GM19023 (cell line): ENCODE measurements at regions not wholly inside any gene's neighbourhood (a gene's known extent, or its start where the extent isn't known, plus 50 kb on each side); places are given as distances from the start of the nearest gene placed in this dataset.
"Not testable (repeated sequence)": the region's sequence is repeated elsewhere in the genome, so short reads cannot be mapped to it uniquely, and the experiment has no call there.

Source experiments
- ATAC-seq: cut with Tn5 transposase; IDR thresholded peaks from one replicate; pipeline ENCODE4 v1.9.1; 2021; ENCODE audit warnings: mild to moderate bottlenecking, moderate library complexity; ENCODE audit not compliant: unreplicated experiment

DNA sequence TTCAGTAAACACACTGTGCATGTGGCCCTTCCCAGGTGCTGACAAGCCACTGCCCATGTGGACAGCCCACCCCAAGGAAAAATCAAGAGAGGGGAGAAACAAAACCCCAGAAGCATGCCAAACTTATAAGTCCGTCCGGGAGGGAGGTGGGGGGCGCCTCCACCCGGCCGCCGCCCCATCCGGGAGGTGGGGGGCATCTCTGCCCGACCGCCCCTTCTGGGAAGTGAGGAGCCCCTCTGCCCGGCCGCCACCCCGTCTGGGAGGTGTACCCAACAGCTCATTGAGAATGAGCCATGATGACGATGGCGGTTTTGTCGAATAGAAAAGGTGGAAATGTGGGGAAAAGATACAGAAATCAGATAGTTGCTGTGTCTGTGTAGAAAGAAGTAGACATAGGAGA lies 53.8 kb upstream of the C2CD4B start:
- ATAC-seq, result no peak

DNA sequence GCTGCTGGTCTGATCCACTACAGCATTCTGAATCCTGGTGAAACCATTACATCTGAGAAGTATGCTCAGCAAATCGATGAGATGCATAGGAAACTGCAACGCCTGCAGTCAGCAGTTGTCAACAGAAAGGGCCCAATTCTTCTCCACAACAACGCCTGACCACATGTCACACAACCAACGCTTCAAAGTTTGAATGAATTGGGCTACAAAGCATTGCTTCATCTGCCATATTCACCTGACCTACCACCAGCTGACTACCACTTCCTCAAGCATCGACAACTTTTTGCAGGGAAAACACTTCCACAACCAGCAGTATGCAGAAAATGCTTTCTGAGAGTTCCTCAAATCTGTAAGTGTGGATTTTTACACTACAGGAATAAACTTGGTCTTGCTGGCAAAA lies 54.7 kb upstream of the C2CD4B start:
- ATAC-seq, result no peak

DNA sequence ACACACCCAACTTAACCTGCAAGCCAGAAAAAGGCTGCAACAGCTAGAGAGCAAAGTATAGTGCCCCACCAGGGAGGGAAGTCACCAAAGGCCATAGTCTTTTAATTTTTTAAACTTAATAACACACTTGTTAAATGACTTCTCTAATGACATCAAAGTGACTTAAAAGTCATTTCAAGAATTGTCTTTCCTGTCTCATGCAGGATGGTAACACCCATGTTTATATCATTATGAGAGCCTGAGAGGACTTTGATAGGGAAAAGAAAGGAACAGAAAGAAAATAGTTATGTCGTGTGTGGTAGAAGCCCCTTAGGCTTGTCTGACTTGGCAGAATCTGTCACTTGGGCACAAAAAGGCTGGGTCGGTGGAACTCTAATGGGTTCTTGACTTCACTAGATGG lies 57.9 kb upstream of the C2CD4B start:
- ATAC-seq, result no peak

DNA sequence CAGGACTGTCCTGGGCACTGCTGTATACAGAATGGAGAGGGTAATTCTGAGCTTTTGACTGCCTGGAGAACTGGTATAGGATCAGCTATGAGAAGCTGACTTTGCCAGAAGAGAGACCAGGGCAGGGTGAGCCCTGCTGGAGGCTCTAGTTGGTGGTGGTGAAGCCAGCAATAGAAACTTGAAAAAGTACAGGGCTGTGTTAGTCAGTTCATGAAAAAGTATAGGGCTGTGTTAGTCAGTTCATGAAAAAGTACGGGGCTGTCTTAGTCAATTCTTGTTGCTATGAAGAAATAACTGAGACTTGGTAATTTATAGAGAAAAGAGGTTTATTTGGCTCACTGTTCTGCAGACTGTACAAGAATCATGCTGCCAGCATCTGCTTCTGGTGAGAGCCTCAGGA lies 63.5 kb upstream of the C2CD4B start:
- ATAC-seq, result no peak

DNA sequence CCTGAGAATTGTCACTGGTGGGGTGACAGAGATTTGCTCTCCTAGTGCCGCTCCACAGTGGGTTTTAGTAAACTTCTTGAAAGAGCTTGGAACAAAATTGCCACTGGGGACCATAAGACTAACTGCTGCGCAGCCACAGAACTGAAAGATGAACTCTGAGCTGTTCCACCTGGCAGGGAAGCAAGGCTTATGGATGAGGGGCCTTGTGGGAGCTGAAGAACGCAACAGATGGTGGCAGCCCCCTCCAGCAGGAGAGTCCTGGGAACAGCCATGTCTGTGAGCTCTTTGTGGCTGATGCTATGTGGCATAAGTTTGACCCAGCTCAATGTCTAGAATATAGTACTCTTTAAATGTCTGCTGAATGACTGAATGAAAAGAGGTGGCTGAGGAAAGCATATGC lies 66.8 kb upstream of the C2CD4B start:
- ATAC-seq, result no peak

DNA sequence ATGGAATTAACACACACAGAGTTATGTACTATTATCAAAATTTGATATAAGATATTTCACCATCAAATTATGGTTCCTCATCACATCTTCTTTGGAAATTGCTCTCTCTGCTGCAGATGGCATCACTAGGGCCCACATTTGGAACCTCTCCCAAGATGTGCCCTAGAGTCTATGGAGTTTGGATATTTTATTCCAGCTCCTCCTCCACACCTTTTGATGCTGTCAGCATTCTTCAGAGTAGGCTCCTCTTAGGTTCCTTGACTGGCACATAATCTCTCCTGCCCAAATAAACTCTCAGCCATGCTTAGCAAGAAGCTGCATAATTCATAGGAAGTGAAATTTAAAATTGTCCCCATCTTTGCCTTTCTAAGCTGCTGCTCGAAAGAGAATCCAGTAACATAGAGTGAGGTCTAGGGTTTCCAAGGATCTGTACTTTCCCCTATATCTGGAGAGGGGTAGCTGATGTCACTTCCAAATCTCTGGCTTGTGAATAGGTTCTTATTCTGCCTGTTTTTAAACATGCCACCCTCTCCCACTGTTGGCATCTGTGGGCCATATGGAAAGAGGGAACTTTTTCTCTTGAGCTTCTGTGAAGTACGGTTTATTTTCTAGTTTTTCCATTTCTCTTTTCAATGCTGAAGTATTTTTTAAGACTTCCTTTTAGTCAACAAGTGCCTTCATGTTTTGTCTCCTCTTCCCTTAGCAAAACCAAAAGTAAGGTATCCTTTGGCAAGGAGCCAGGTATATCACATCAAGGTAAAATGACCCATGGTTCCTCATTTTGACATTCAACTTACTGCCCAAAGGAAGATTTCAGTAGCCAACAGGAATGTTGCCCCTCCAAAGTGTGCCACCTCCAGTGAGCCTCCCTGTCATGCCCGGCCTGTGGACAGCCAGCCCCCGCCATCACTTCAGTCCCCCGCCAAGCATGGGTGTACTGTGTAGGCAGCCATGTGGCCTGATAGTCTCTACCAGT lies 75.3 kb upstream of the C2CD4B start:
- no peak for ATAC-seq

DNA sequence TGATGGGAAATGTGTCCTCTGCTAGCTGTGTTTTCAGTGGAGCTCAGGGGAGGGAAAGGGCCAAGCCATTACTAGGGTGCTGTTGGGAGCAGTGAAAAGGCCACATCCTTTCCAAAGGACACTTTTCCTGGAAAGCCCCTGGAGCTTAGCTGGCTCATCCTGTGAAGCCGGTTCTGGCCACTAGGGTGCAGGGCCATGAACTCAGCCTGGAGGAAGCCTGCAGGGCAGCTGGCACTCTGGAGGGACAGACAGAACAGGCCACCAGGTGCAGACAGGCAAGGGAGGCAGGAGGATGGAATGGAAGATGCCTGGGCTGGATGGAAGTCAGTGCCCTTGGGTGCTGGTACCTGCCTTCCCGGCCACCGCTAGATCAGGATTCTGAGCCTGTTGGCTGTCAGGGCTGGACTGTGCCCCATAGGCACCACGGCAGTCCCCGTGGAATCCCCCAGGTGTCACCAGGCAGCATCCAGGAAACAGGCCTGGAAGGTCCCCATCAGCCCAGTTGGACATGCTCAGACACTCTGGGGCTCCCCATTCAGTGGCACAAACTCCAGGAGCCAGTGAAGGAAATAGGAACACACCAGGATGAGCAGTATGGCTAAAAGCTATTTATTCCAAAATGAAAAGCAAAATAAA lies 76.2 kb upstream of the C2CD4B start:
- no peak for ATAC-seq

DNA sequence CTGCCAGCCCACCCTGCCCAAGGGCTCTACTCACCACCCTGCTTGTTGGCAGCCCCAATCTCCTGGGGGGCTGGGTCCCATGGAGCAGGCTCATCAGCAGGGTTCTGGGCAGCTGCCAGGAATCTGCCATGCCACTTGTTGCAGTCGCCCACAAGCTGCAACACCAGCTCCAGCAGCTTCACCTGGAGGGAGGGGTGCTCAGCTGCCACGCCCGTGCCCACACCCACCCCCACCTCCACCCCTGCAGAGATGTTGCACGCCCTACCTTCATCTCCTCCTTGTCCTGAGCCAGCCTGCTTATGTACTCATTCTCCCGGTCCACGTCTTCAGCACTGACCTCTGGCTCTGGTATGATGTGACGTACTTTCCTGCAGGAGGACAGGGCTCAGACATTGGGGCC lies 77.9 kb upstream of the C2CD4B start:
- no peak for ATAC-seq

DNA sequence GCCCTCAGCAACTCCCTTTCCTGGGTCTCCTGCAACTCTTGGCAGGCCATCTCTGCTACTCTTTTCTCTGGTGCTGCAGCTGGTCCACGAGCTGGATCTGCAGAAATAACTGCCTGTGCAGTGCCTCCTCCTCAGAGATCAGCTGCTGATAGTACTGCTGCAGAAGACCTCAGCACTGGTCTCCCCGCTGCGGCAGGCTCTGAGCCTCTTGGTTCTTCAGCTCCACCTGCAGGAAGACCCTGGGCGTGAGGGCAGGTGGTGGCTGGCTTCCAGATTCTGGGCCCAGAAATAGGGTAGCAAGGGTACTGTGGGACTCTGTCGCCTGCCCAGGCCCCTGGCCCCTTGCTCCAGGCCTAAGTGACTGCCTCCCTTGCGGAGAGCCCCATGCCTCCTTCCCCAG lies 79.7 kb upstream of the C2CD4B start:
- ATAC-seq, result no peak

DNA sequence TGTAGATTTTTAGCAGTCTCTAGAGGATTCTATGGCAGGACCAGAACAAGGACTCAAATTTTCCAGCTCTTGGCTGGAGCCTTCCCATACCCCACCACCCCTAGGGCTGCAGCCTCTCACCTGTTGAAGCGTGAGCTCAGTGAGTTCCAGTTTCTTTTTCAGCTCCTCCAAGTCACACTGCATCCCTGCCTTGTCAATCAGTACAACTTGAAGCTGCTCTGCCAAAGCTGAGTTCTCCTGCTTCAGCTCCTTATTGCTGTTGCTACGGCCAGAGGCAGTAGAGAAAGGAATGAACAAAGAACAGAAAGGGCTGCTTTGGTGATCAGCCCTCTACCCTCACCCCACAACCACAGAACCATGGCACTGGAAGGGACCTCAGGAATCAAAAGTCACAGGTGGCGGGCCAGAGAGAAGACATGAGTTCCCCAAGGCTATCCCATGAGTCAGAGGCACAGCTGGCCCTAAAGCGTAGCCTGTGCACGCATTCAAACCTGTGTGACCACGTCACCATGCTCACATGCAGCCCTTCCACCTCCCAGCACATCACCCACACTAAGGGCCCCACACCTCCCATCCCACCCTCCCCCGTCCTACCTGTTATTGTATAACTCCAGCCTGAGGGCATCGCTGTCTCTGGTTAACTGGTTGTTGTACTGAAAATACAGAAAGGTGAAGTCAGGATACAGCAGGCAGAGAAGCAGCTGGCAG lies 83.3 kb upstream of the C2CD4B start:
- no peak for ATAC-seq

DNA sequence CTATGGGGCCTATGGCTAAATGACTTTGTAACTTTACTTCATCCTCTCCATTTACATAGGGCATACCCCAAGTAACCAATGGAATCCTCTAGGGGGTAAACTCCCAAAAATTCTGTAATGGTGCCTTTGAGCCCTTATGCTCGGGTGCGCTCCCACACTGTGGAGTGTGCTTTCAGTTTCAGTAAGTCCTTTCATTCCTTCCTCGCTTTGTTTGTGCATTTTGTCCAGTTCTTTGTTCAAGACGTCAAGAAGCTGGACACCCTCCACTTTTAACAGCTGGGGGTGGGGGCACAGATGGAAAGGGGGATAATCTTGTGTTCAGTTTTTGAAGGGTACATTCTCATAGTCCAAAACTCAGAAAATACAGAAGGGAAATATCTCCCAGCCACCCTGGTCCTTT lies 84.4 kb upstream of the C2CD4B start:
- no peak for ATAC-seq

DNA sequence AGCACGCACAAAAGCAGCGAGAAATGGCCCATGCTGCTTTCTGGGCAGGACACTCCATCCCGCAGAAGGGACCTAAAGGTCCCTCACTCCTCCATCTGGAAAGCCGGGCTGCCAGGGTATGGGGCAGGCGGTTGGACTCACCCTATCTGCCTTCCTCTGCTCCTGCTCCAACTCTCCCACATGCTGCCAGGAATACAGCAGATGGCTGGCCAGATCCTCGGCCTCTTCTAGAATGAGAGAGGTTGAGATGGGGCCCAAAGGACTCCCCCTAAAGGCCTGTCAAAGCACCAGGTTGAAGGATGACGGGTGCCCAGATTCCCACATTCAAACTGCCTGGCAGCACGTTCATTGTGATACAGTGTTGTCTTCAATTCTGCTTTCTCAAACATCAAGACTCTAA lies 85.1 kb upstream of the C2CD4B start:
- ATAC-seq, result no peak

DNA sequence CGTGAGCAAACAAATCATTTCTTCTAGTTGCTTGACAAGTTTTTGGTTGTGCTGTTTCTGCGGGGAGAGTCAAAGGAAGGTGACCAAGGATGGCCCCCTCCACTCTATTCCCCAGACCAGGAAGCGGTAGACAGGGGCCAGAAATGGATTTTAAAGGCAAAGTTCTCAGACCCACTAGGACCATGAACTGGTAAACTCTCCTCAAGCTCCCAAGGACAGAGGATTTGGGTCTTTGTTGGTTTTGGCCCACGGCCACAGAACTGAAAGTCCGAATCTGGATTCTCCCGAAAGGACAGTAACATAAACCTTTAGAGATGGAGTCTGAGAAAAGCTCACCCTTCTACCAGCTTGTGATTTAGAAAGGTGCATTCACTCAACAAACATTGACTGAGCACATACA lies 85.9 kb upstream of the C2CD4B start:
- ATAC-seq, result no peak

DNA sequence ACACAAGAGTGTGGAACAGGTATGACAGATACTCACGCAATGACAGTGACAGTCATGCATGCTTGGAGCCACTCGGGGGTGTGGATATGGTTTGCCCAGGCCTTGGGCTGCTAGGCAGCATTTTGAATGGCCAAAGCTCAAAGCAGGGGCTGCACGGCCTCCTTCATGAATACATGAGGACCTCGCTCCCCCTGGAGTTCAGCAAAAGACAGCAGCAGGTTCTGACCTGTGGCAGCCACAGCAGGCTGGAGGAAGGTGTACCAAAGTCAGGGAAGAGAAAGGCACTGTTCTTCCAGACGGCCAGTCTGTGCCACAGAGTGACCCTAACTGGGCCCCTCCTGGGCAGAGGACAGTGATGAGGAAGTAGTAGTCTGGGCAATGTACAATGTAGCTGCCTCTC lies 88.2 kb upstream of the C2CD4B start:
- ATAC-seq, result no peak

DNA sequence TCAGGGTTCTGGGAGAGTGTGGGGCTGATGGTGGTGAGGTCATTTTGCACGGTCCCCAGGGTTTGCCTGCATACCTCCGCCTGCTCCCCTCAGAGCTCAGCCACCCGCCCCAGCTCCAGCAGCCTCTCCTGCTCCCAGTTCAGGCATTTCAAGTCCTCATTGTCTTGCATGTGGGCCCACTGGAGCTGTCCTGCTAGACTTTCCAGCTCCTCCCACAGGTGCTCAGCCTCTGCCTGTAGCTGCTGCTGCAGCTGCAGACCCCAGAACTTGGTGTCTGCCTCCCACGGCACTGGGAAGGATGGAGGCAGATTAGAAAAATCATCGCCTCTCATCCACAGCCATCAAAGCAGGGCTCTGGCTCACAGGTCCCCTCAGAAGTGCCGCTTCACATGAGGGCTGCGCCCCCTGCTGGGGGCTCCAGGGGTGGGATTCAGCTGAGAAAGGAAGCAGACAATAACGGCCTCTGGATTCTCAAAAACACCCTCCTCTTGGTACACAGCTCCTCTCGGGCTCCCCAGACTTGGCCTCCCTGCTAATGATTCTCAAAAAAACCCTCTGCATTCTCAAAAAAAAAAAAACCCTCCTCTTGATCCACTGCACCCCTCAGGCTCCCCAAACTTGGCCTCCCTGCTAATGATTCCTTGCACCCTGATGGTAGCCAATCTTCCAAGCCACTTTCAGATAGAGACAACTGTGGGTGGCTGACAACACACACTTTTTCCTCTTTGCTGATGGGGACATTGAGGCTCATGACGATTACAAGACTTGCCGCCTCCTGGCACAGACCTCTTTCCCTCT lies 89.3 kb upstream of the C2CD4B start:
- no peak for ATAC-seq

DNA sequence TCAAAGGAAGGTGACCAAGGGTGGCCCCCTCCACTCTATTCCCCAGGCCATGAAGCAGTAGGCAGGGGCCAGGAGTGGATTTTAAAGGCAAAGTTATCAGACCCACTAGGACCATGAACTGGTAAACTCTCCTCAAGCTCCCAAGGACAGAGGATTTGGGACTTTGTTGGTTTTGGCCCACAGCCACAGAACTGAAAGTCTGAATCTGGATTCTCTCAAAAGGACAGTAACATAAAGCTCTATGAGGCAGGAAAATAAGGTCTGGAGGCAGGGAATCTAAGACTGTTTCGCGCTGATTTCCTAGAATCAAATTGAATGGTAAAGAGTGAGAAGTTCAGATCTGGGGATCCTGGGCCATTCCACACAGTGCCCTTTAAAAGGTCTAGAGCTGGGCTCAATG lies 91.3 kb upstream of the C2CD4B start:
- not testable (repeated sequence) for ATAC-seq

DNA sequence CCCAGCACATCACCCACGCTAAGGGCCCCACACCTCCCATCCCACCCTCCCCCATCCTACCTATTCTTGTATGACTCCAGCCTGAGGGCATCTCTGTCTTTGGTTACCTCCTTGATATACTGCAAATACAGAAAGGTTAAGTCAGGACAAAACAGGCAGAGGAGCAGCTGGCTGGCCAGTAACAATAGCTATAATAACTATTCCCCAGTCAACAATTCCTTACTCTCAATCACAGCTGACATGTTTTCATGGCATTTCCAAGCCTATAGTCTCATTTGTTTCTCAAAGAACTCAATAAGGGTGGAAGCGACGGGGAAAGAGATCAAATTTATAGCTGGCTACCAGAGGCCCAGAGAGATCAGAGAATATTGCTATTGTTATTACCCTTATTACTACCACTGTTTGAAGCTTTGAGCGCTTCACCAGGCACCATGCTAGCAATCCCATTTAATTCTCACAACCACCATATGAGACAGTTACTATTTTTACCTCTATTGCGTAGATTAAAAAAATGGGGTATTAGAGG lies 93.0 kb upstream of the C2CD4B start:
- no peak for ATAC-seq

DNA sequence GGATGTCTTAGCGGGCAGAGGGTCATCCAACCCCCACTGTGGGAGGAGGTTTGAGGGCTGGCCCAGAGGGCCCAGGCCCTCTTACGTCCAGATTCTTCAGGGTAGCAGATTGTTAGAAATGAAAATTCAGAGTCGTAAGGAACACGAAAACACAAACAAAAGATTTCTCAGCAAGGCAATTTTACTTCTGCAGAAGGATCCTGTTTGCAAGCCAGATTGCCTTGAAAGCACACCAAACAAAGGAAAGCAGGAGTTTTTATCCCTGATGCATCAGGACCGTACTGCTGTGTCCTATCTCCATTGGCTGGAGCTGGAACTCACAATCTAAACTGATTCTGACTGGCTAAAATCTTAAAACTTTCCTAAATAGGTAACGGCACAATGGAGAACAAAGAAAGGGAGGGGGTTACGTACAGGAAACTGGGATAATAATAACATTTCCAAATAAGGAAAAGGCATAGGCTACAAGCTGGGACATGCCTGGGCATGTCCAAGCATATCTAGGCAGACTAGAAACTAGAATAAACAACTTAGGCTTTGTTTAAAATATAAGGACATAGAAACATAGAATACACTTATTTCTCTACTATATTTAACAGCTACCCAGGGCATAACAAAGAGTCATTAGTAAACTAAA lies 97.3 kb upstream of the C2CD4B start:
- ATAC-seq, result no peak

DNA sequence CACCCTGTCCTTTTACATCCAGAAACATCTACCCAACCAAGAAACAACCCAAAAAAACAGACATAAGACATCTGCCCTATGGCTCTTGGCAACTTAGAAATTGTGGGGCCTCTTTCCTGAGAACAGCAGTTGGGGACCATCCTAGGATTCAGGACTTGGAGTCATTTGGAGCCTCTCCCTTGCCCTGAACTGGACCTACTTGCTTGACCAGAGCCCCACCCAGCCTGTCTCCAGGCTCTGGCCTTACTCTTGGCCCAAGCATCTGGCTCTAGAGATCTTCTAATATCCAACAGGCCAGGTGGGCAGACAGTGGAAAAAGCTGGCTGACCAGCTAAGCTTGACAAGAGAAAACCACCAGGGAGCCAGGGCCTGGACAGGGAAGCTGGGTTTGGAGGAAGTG lies 99.1 kb upstream of the C2CD4B start:
- ATAC-seq, result no peak

DNA sequence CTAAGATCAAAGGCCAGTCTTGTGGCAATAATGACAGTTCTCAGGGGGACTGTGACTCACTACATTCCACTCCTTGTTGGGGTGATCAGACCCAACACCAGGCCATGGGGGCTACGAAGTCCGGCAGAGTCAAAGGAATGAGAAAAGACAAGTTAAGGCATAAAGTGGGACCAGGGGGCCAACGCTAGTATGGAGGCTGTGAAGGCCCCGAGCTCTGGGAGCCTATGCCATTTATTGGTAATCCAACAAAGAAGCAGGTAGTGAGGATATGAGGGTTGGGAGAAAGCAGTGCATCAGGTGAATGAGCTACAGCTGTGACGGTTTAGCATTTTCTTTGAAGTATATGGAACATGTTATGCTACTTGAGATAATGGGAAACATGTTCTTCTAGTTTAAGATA lies 104.4 kb upstream of the C2CD4B start:
- no peak for ATAC-seq
